Upper lobe of left lung (tissue), 4 donors: ENCODE measurements at regions not wholly inside any gene's neighbourhood (a gene's known extent, or its start where the extent isn't known, plus 50 kb on each side); places are given as distances from the start of the nearest gene placed in this dataset.

Experiments
- CTCF ChIP-seq, 6 experiments: fragments of 450-650 bp in 4 of 6; fragments of 200-600 bp in 2 of 6; sonication (generic) in 2 of 6; IDR thresholded peaks; one replicate each; pipeline ENCODE4 v1.5.1; 2016 to 2019; ENCODE audit warnings: antibody characterized with exemption in 6 of 6
- POLR2AphosphoS5 ChIP-seq, 2 donors: sonication (generic); formaldehyde crosslinking; IDR thresholded peaks; one replicate each; pipeline ENCODE4 v1.5.1; 2017; ENCODE audit warnings: antibody characterized with exemption in 2 of 2

DNA sequence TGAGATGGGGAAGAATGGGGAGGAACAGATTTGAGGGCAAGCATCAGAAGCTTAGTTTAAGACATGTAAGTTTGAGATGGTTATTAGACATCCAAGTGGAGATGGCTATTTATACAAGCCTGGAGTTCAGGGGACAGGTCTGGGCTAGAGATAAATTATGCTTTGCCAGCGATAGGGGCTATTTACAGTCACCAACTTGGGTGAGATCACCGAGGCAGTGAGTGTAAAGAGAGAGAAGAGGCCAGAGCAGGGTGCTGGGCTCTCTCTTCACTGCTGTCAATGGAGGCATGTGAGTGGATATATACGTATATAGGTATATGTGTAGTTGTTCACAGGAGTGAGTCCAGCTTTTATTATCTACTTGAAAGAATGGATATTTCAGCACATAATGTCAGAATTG, 81.0 kb downstream of the QPCT start:
- TF ChIP-seq CTCF (IDR thresholded peaks at IDR 0.05) (no peak), POLR2AphosphoS5 (IDR thresholded peaks at IDR 0.05) (no peak)
